HUES6 (cell line): ENCODE measurements at regions not wholly inside any gene's neighbourhood (a gene's known extent, or its start where the extent isn't known, plus 50 kb on each side); places are given as distances from the start of the nearest gene placed in this dataset.
"Not testable (repeated sequence)": the region's sequence is repeated elsewhere in the genome, so short reads cannot be mapped to it uniquely, and the experiment has no call there.

Source experiments
- H3K27ac ChIP-seq: 2 replicates; pipeline ENCODE4 v1.7.0; 2013; ENCODE audit warnings: low read depth, mild to moderate bottlenecking, low read length, inconsistent platforms
- H3K27me3 ChIP-seq: 2 replicates; pipeline ENCODE4 v1.6.1; 2013; ENCODE audit warnings: low read length; ENCODE audit not compliant: control insufficient read depth, insufficient read depth
- H3K36me3 ChIP-seq: 2 replicates; pipeline ENCODE4 v1.6.1; 2013; ENCODE audit warnings: low read length; ENCODE audit not compliant: control insufficient read depth, insufficient read depth
- H3K4me1 ChIP-seq: 2 replicates; pipeline ENCODE4 v1.6.1; 2013; ENCODE audit warnings: low read length; ENCODE audit not compliant: control insufficient read depth, insufficient read depth
- H3K4me3 ChIP-seq: 2 replicates; pipeline ENCODE4 v1.5.1; 2013; ENCODE audit warnings: low read depth, low read length
- H3K9ac ChIP-seq: one replicate; pipeline ENCODE4 v1.6.1; 2013; ENCODE audit warnings: mild to moderate bottlenecking, low read length
- H3K9me3 ChIP-seq: 2 replicates; pipeline ENCODE4 v1.6.1; 2013; ENCODE audit warnings: low read depth, low read length; ENCODE audit not compliant: control insufficient read depth, insufficient read depth

- Histone ChIP-seq H3K27ac (no peak overlapping the region), H3K9ac (no peak overlapping the region), H3K27me3 (peaks cover 20% of the 10 kb centered on the region; the same call in 1 of the 2 replicates), H3K36me3 (no peaks in the 10 kb centered on the region), H3K4me3 (0 out of 2 replicates have a peak overlapping the region, but pooled peaks have one; percentile 21), H3K9me3 (no peaks in the 10 kb centered on the region), H3K4me1 (peaks cover 31% of the 10 kb centered on the region)
Measured at GRCh38 chrX:114450911-114451310, 133.0 kb upstream of the HTR2C start.

- Histone ChIP-seq H3K9me3 (no peaks in the 10 kb centered on the region), H3K4me1 (peaks cover 31% of the 10 kb centered on the region), H3K4me3 (peak overlapping the region; percentile 21; the same call in 1 of the 2 replicates), H3K9ac (no peak overlapping the region), H3K27ac (no peak overlapping the region), H3K27me3 (peaks cover 20% of the 10 kb centered on the region; the same call in 1 of the 2 replicates), H3K36me3 (no peaks in the 10 kb centered on the region)
Measured at GRCh38 chrX:114451397-114451796, 132.5 kb upstream of the HTR2C start.

GRCh38 chrX:114462266-114462665 is 121.6 kb upstream of the HTR2C start:
- no peak overlapping the region for H3K4me3 ChIP-seq
- peaks cover 53% of the 10 kb centered on the region for H3K4me1 ChIP-seq
- H3K27me3 ChIP-seq, result no peaks in the 10 kb centered on the region; the same call in 1 of the 2 replicates
- H3K27ac ChIP-seq, result peak overlapping the region; percentile 59; the same call in 1 of the 2 replicates
- H3K9ac ChIP-seq, result no peak overlapping the region
- no peaks in the 10 kb centered on the region for H3K9me3 ChIP-seq
- H3K36me3 ChIP-seq, result peaks cover 4% of the 10 kb centered on the region; the same call in 1 of the 2 replicates

GRCh38 chrX:114465689-114466088 is 118.2 kb upstream of the HTR2C start:
- Histone ChIP-seq H3K27ac (peak overlapping the region; percentile 90), H3K4me1 (peaks cover 48% of the 10 kb centered on the region), H3K27me3 (no peaks in the 10 kb centered on the region; the same call in 1 of the 2 replicates), H3K9me3 (no peaks in the 10 kb centered on the region), H3K4me3 (peak overlapping the region; percentile 29), H3K36me3 (peaks cover 10% of the 10 kb centered on the region), H3K9ac (peak overlapping the region; percentile 69)

- H3K4me3 ChIP-seq, H3K9me3 ChIP-seq, H3K27me3 ChIP-seq: not testable (repeated sequence)
- peak overlapping the region; percentile 55 for H3K9ac ChIP-seq
- peaks cover 11% of the 10 kb centered on the region; the same call in 1 of the 2 replicates for H3K4me1 ChIP-seq
- H3K27ac ChIP-seq, result peak overlapping the region; percentile 94
- H3K36me3 ChIP-seq, result peaks cover 14% of the 10 kb centered on the region
Measured at GRCh38 chrX:114472008-114472407, 111.9 kb upstream of the HTR2C start.

- peak overlapping the region; percentile 55 for H3K9ac ChIP-seq
Measured at GRCh38 chrX:114472788-114473187, 111.1 kb upstream of the HTR2C start.

GRCh38 chrX:114500622-114501021 is 83.3 kb upstream of the HTR2C start:
- no peak overlapping the region for H3K9ac ChIP-seq
- no peaks in the 10 kb centered on the region for H3K4me1 ChIP-seq
- H3K36me3 ChIP-seq, result no peaks in the 10 kb centered on the region
- H3K9me3 ChIP-seq, result no peaks in the 10 kb centered on the region
- H3K27ac ChIP-seq, result no peak overlapping the region
- H3K4me3 ChIP-seq, result no peak overlapping the region
- H3K27me3 ChIP-seq, result peaks cover 5% of the 10 kb centered on the region; the same call in 1 of the 2 replicates

More at GRCh38 chrX:114472788-114473187, 111.1 kb upstream of the HTR2C start:
- Histone ChIP-seq H3K4me3 (peak overlapping the region; percentile 1; the same call in 1 of the 2 replicates), H3K9me3 (no peaks in the 10 kb centered on the region), H3K4me1 (peaks cover 11% of the 10 kb centered on the region; the same call in 1 of the 2 replicates), H3K27ac (peak overlapping the region; percentile 94), H3K36me3 (peaks cover 14% of the 10 kb centered on the region), H3K27me3 (no peaks in the 10 kb centered on the region)

GRCh38 chrX:114508756-114509155 is 75.1 kb upstream of the HTR2C start:
- H3K27me3 ChIP-seq, result peaks cover 4% of the 10 kb centered on the region; the same call in 1 of the 2 replicates
- H3K9me3 ChIP-seq, result no peaks in the 10 kb centered on the region
- no peak overlapping the region for H3K27ac ChIP-seq
- H3K4me3 ChIP-seq, result no peak overlapping the region
- H3K36me3 ChIP-seq, result no peaks in the 10 kb centered on the region
- H3K4me1 ChIP-seq, result no peaks in the 10 kb centered on the region
- H3K9ac ChIP-seq, result no peak overlapping the region

- Histone ChIP-seq H3K9me3 (peaks cover 6% of the 10 kb centered on the region), H3K36me3 (no peaks in the 10 kb centered on the region), H3K4me1 (no peaks in the 10 kb centered on the region), H3K27ac (no peak overlapping the region), H3K4me3 (no peak overlapping the region), H3K9ac (no peak overlapping the region), H3K27me3 (peaks cover 4% of the 10 kb centered on the region; the same call in 1 of the 2 replicates)
Measured at GRCh38 chrX:114519524-114519923, 64.4 kb upstream of the HTR2C start.

GRCh38 chrX:114520701-114521100 is 63.2 kb upstream of the HTR2C start:
- not testable (repeated sequence) for H3K36me3 ChIP-seq, H3K27me3 ChIP-seq, H3K4me3 ChIP-seq, H3K4me1 ChIP-seq, H3K9ac ChIP-seq, H3K27ac ChIP-seq, H3K9me3 ChIP-seq

GRCh38 chrX:114532111-114532805 is 51.6 kb upstream of the HTR2C start:
- Histone ChIP-seq H3K4me1 (no peaks in the 10 kb centered on the region), H3K4me3 (no peak overlapping the region), H3K27me3 (peaks cover 3% of the 10 kb centered on the region; the same call in 1 of the 2 replicates), H3K36me3 (no peaks in the 10 kb centered on the region), H3K9me3 (no peaks in the 10 kb centered on the region), H3K27ac (no peak overlapping the region), H3K9ac (no peak overlapping the region)
